Lower leg skin (tissue), 3 donors: ENCODE measurements at regions not wholly inside any gene's neighbourhood (a gene's known extent, or its start where the extent isn't known, plus 50 kb on each side); places are given as distances from the start of the nearest gene placed in this dataset.

Experiments used
- POLR2A ChIP-seq, 2 donors: fragments of 450-650 bp; IDR thresholded peaks; one replicate each; pipeline ENCODE4 v1.6.1; 2016 to 2017; ENCODE audit warnings: antibody characterized with exemption in 2 of 2, mild to moderate bottlenecking in 1 of 2, moderate library complexity in 1 of 2
- TF ChIP-seq, protein P1 (sequence below), 3 donors: fragments of 450-650 bp; IDR thresholded peaks; one replicate each; pipeline ENCODE4 v1.5.1; 2016; ENCODE audit warnings: antibody characterized with exemption in 3 of 3, mild to moderate bottlenecking in 3 of 3, moderate library complexity in 2 of 3

DNA sequence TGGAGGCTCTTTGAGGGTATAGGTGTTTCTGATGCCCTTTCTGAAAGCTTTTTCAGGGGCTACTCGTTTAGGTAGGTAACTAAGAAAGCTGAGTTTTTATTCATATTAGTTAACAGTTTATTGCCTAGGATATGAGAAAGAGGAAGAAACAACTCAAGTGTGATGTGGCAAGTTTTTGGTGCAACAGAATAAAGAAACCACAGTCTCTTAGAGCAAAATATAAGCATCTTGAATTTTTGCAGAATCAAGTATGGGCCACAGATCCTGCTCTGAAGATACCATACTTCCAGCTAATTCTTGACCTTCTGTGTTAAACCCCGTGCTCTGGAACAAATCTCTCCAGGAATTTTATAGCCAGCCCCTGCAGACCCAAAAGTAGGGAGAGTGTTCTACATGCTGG lies 147.7 kb upstream of the SLC1A4 start:
- TF ChIP-seq, protein P1, sequence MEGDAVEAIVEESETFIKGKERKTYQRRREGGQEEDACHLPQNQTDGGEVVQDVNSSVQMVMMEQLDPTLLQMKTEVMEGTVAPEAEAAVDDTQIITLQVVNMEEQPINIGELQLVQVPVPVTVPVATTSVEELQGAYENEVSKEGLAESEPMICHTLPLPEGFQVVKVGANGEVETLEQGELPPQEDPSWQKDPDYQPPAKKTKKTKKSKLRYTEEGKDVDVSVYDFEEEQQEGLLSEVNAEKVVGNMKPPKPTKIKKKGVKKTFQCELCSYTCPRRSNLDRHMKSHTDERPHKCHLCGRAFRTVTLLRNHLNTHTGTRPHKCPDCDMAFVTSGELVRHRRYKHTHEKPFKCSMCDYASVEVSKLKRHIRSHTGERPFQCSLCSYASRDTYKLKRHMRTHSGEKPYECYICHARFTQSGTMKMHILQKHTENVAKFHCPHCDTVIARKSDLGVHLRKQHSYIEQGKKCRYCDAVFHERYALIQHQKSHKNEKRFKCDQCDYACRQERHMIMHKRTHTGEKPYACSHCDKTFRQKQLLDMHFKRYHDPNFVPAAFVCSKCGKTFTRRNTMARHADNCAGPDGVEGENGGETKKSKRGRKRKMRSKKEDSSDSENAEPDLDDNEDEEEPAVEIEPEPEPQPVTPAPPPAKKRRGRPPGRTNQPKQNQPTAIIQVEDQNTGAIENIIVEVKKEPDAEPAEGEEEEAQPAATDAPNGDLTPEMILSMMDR (IDR thresholded peaks at IDR 0.05): no peak
- TF ChIP-seq POLR2A (IDR thresholded peaks at IDR 0.05): no peak
